HCT116 (cell line): ENCODE measurements at regions not wholly inside any gene's neighbourhood (a gene's known extent, or its start where the extent isn't known, plus 50 kb on each side); places are given as distances from the start of the nearest gene placed in this dataset.

Experiments
- ATAC-seq: fragments of 200-7000 bp; cut with Tn5 transposase; 2 replicates; pipeline ENCODE4 v1.9.1; 2020; ENCODE audit warnings: mild to moderate bottlenecking, moderate library complexity
- BruUV-seq: library from RNA; stranded (reverse); fragments of 400-500 nt; replicated peaks from 2 replicates; lab custom pipeline; 2021; lab: Mats Ljungman, UMichigan
- CTCF ChIA-PET: fragments of 300-600 bp; sonication (Branson Sonifier 250); formaldehyde crosslinking; loops from one replicate; lab custom pipeline; 2021; ENCODE audit warnings: antibody characterized with exemption; lab: Charles Lee
- POLR2A ChIA-PET: fragments of 300-600, 350-600 bp; sonication (Branson Sonifier 250); formaldehyde crosslinking; loops from one replicate; lab custom pipeline; 2021; ENCODE audit warnings: antibody characterized with exemption; lab: Charles Lee
- RAD21 ChIA-PET, 2 experiments: fragments of 300-600 bp; sonication (Branson Sonifier 250); formaldehyde crosslinking; loops; one replicate each; lab custom pipeline; 2023; ENCODE audit warnings: low total read pairs in 2 of 2; ENCODE audit not compliant: uncharacterized antibody in 2 of 2, unreplicated experiment in 2 of 2, low non-redundant PET in 1 of 2; lab: Charles Lee
- DNase-seq: peaks from one replicate; pipeline ENCODE4 v3.0.0-alpha.2; 2010; ENCODE audit warnings: low read depth, low spot score
- H2AFZ ChIP-seq: fragments of 200-600 bp; shearing (Covaris generic), sonication (generic); 2 replicates; pipeline ENCODE4 v1.6.1; 2017; ENCODE audit warnings: low read depth, mixed run types, mixed read lengths, antibody characterized with exemption, low read length; ENCODE audit not compliant: poor library complexity, severe bottlenecking
- H3K27ac ChIP-seq: 2 replicates; pipeline ENCODE4 v1.5.1; 2012; ENCODE audit warnings: low read depth, low read length
- H3K27me3 ChIP-seq: fragments of 200-600 bp; sonication (generic); 2 replicates; pipeline ENCODE4 v1.6.1; 2016; ENCODE audit warnings: mixed run types, low read length, mixed read lengths; ENCODE audit not compliant: insufficient read depth
- H3K36me3 ChIP-seq, 2 experiments: fragments of 200-500 bp in 1 of 2; fragments of 200-600 bp in 1 of 2; sonication (Bioruptor generic) in 1 of 2; sonication (generic) in 1 of 2; 2 replicates each; pipeline versions ENCODE4 v1.5.1 to v1.6.1; 2014 to 2016; ENCODE audit warnings: low read length in 2 of 2, inconsistent platforms in 1 of 2, mixed read lengths in 1 of 2, mixed run types in 1 of 2; ENCODE audit not compliant: insufficient read depth in 2 of 2, control insufficient read depth in 1 of 2
- H3K4me1 ChIP-seq, 2 experiments: fragments of 200-600 bp in 1 of 2; sonication (generic) in 1 of 2; 2 replicates each; pipeline versions ENCODE4 v1.5.1 to v1.6.1; 2012 to 2017; ENCODE audit warnings: low read length in 2 of 2, inconsistent platforms in 1 of 2, mild to moderate bottlenecking in 1 of 2, mixed read lengths in 1 of 2, mixed run types in 1 of 2, moderate library complexity in 1 of 2; ENCODE audit not compliant: insufficient read depth in 2 of 2, control insufficient read depth in 1 of 2
- H3K4me2 ChIP-seq: fragments of 200-600 bp; sonication (generic); 2 replicates; pipeline ENCODE4 v1.6.1; 2017; ENCODE audit warnings: mixed run types, low read length, mixed read lengths
- H3K4me3 ChIP-seq, 2 experiments: fragments of 200-600 bp in 1 of 2; sonication (generic) in 1 of 2; replicated peaks in 1 of 2; 2 replicates each; pipeline ENCODE4 v1.5.1; 2011 to 2016; ENCODE audit warnings: low read length in 2 of 2, control low read depth in 1 of 2, low read depth in 1 of 2, mild to moderate bottlenecking in 1 of 2, mixed read lengths in 1 of 2, mixed run types in 1 of 2
- H3K79me2 ChIP-seq: fragments of 200-600 bp; sonication (generic); 2 replicates; pipeline ENCODE4 v1.6.1; 2017; ENCODE audit warnings: mild to moderate bottlenecking, mixed run types, low read length, moderate library complexity, mixed read lengths; ENCODE audit not compliant: insufficient read depth
- H3K9ac ChIP-seq: fragments of 200-600 bp; sonication (generic); 2 replicates; pipeline ENCODE4 v1.6.1; 2016; ENCODE audit warnings: low read length, mixed read lengths
- H3K9me2 ChIP-seq: fragments of 200-600 bp; sonication (generic), shearing (Covaris generic); 2 replicates; pipeline ENCODE4 v1.6.1; 2017; ENCODE audit warnings: mixed run types, mild to moderate bottlenecking, moderate library complexity; ENCODE audit not compliant: insufficient read depth
- H3K9me3 ChIP-seq, 2 experiments: fragments of 200-500 bp in 1 of 2; fragments of 200-600 bp in 1 of 2; sonication (Bioruptor generic) in 1 of 2; sonication (generic) in 1 of 2; 2 replicates each; pipeline ENCODE4 v1.6.1; 2014 to 2017; ENCODE audit warnings: low read length in 2 of 2, mixed read lengths in 2 of 2, inconsistent platforms in 1 of 2, low read depth in 1 of 2, mild to moderate bottlenecking in 1 of 2, mixed run types in 1 of 2, moderate library complexity in 1 of 2; ENCODE audit not compliant: control insufficient read depth in 1 of 2, insufficient read depth in 1 of 2
- H4K20me1 ChIP-seq: fragments of 200-600 bp; sonication (generic), shearing (Covaris generic); 2 replicates; pipeline ENCODE4 v1.6.1; 2017; ENCODE audit warnings: mixed run types, mild to moderate bottlenecking, moderate library complexity; ENCODE audit not compliant: insufficient read depth
- CBX3 ChIP-seq: IDR thresholded peaks from 2 replicates; pipeline ENCODE4 v1.6.1; 2012; ENCODE audit warnings: low read depth
- ELF1 ChIP-seq: IDR thresholded peaks from 2 replicates; pipeline ENCODE4 v1.6.1; 2012; ENCODE audit warnings: low read depth, borderline replicate concordance
- EZH2 ChIP-seq: fragments of 200-600 bp; sonication (generic); IDR thresholded peaks from 2 replicates; pipeline ENCODE4 v1.6.1; 2017; ENCODE audit warnings: antibody characterized with exemption, mixed run types
- FOSL1 ChIP-seq: IDR thresholded peaks from 2 replicates; pipeline ENCODE4 v1.6.1; 2012; ENCODE audit warnings: low read depth
- JUND ChIP-seq: IDR thresholded peaks from 2 replicates; pipeline ENCODE4 v1.6.1; 2012
- POLR2A ChIP-seq: IDR thresholded peaks from 2 replicates; pipeline ENCODE4 v1.7.0; 2011; ENCODE audit warnings: borderline replicate concordance; ENCODE audit not compliant: insufficient read depth, insufficient read length; ENCODE audit errors: extremely low read depth
- POLR2AphosphoS5 ChIP-seq: IDR thresholded peaks from 2 replicates; pipeline ENCODE4 v1.6.1; 2011; ENCODE audit warnings: mild to moderate bottlenecking, low read depth, low read length, moderate library complexity
- SP1 ChIP-seq: IDR thresholded peaks from 2 replicates; pipeline ENCODE4 v1.6.1; 2012; ENCODE audit warnings: low read depth
- SRF ChIP-seq: IDR thresholded peaks from 2 replicates; pipeline ENCODE4 v1.6.1; 2012; ENCODE audit warnings: low read depth
- YY1 ChIP-seq: IDR thresholded peaks from 2 replicates; pipeline ENCODE4 v1.6.1; 2011; ENCODE audit warnings: low read length, low read depth, moderate library complexity, mild to moderate bottlenecking; ENCODE audit not compliant: insufficient replicate concordance; ENCODE audit errors: extremely low read depth
- ZBTB33 ChIP-seq: IDR thresholded peaks from 2 replicates; pipeline ENCODE4 v1.6.1; 2011; ENCODE audit warnings: mild to moderate bottlenecking, low read length, moderate library complexity; ENCODE audit not compliant: insufficient replicate concordance; ENCODE audit errors: extremely low read depth
- ZNF274 ChIP-seq: fragments of 200-500 bp; sonication (Bioruptor generic); IDR thresholded peaks from 2 replicates; pipeline ENCODE4 v1.6.1; 2014; ENCODE audit warnings: mild to moderate bottlenecking, low read depth, low read length, inconsistent platforms
- intact Hi-C: fragments of 100-400 bp; cut with micrococcal nuclease; formaldehyde crosslinking; loops from 2 replicates; pipeline ENCODE4 v1.10.0; 2022
- TF ChIP-seq, protein P1 (sequence below): IDR thresholded peaks from 2 replicates; pipeline ENCODE4 v1.6.1; 2012
- TF ChIP-seq, protein P2 (sequence below), 3 experiments: fragments of 200-600 bp in 1 of 3; sonication (generic) in 1 of 3; IDR thresholded peaks in 2 of 3; conservative IDR thresholded peaks in 1 of 3; 2 replicates each; pipeline ENCODE4 v1.5.1; 2012 to 2017; ENCODE audit warnings: low read depth in 2 of 3, low read length in 2 of 3, antibody characterized with exemption in 1 of 3, borderline replicate concordance in 1 of 3, control low read depth in 1 of 3, mild to moderate bottlenecking in 1 of 3, mixed read lengths in 1 of 3, mixed run types in 1 of 3, moderate library complexity in 1 of 3; ENCODE audit not compliant: insufficient read depth in 1 of 3

DNA sequence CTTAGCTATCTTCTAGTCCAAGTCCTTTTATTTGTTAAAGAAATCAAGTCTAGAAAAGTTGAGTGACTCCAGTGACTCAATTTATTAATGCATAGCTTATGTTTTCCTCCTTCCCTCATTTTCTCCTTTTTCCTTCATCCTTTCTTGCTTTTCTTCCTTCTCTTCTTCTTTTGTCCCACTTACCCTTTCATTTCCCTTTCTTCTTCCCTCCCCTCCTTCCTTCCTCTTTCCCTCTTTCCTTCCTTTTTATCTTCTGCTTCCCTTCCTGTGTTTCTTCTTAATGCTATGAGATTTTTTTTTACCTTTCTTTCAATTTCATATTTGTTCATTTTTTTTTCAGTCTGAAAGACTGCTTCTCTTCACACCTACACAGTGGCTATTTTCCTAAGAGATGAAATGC is 555.5 kb downstream of the PIK3C3 start:
- POLR2A ChIA-PET: no interaction called here

More for the DNA sequence above, 555.5 kb downstream of the PIK3C3 start:
- no peak overlapping the region for H2AFZ ChIP-seq
- no TSS peak for BruUV-seq
- intact Hi-C loops: no loop called here
- H3K9ac ChIP-seq: no peak overlapping the region
- H3K9me2 ChIP-seq: no peaks in the 10 kb centered on the region
- H3K4me2 ChIP-seq: no peak overlapping the region
- no peaks in the 10 kb centered on the region for H3K4me1 ChIP-seq
- ChIA-PET CTCF (no interaction called here), RAD21 (no interaction called here)
- H3K27ac ChIP-seq: no peak overlapping the region
- DNase-seq (no peak), ATAC-seq (no peak)
- H3K27me3 ChIP-seq: no peaks in the 10 kb centered on the region
- peaks cover 24% of the 10 kb centered on the region in 2 experiments; a peak in 2 of 4 replicates for H3K9me3 ChIP-seq
- H3K79me2 ChIP-seq: no peaks in the 10 kb centered on the region
- H3K4me3 ChIP-seq: no peak overlapping the region
- H4K20me1 ChIP-seq: no peaks in the 10 kb centered on the region
- no peak for TF ChIP-seq ZBTB33
- TF ChIP-seq FOSL1: no peak
- TF ChIP-seq SRF: no peak
- no peak for TF ChIP-seq POLR2AphosphoS5
- TF ChIP-seq JUND: no peak
- TF ChIP-seq ELF1: no peak
- TF ChIP-seq ZNF274: no peak
- no peak for TF ChIP-seq YY1
- TF ChIP-seq CBX3: no peak
- no peak for TF ChIP-seq POLR2A
- TF ChIP-seq, protein P1, sequence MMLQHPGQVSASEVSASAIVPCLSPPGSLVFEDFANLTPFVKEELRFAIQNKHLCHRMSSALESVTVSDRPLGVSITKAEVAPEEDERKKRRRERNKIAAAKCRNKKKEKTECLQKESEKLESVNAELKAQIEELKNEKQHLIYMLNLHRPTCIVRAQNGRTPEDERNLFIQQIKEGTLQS: no peak
- no peak for TF ChIP-seq EZH2
- no peak for TF ChIP-seq SP1
- TF ChIP-seq, protein P2, sequence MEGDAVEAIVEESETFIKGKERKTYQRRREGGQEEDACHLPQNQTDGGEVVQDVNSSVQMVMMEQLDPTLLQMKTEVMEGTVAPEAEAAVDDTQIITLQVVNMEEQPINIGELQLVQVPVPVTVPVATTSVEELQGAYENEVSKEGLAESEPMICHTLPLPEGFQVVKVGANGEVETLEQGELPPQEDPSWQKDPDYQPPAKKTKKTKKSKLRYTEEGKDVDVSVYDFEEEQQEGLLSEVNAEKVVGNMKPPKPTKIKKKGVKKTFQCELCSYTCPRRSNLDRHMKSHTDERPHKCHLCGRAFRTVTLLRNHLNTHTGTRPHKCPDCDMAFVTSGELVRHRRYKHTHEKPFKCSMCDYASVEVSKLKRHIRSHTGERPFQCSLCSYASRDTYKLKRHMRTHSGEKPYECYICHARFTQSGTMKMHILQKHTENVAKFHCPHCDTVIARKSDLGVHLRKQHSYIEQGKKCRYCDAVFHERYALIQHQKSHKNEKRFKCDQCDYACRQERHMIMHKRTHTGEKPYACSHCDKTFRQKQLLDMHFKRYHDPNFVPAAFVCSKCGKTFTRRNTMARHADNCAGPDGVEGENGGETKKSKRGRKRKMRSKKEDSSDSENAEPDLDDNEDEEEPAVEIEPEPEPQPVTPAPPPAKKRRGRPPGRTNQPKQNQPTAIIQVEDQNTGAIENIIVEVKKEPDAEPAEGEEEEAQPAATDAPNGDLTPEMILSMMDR (IDR thresholded peaks at IDR 0.05 in 2 of 3, conservative IDR thresholded peaks at IDR 0.05 in 1 of 3; ENCODE audit: borderline replicate concordance in 1 of 3, insufficient read depth in 1 of 3, low read depth in 2 of 3, low read length in 2 of 3): no peak
- no peaks in the 10 kb centered on the region for H3K36me3 ChIP-seq
